Sigmoid colon (tissue), 3 donors: ENCODE measurements at regions not wholly inside any gene's neighbourhood (a gene's known extent, or its start where the extent isn't known, plus 50 kb on each side); places are given as distances from the start of the nearest gene placed in this dataset.

Source experiments
- POLR2A ChIP-seq, 2 donors: fragments of 450-650 bp; IDR thresholded peaks; one replicate each; pipeline ENCODE4 v1.6.1; 2016; ENCODE audit warnings: antibody characterized with exemption in 2 of 2, mild to moderate bottlenecking in 2 of 2, moderate library complexity in 2 of 2
- TF ChIP-seq, protein P1 (sequence below), 4 experiments: fragments of 450-650 bp in 3 of 4; fragments of 200-600 bp in 1 of 4; IDR thresholded peaks; one replicate each; pipeline ENCODE4 v1.5.1; 2016 to 2019; ENCODE audit warnings: antibody characterized with exemption in 4 of 4, mild to moderate bottlenecking in 3 of 4, moderate library complexity in 2 of 4

DNA sequence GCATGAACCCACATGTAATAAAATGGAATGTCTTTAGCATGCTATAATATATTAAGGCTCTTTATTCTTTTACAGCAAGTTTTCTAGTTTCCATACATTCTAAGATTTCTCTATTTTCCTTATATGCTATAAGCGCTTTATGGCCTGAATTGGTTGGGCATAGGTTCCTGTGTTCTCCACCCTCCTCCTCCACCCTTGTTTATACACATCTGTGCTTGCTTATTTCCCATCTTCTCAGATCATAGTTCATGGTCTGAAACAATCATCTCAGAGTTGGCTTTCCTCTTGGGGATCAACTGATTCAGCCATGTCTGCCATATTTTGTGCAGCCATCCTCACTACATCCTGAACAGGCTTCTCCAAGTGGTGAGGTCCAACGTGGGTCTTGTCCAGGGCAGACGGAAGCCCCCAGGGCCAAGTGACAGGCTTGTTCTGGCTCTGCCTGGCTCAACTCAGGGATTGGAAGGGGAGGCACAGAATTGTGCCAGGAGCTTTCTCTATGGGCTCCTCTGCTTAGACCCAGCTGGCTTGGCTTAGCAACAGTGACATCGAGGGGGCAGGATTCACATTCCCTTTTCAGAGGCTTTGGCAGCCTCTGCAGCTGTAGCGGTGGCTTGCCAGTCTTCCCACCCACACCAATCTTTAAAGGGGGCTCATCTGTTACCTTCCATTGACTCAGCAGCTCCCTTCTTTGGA, 327.3 kb downstream of the PTEN start:
- TF ChIP-seq, protein P1, sequence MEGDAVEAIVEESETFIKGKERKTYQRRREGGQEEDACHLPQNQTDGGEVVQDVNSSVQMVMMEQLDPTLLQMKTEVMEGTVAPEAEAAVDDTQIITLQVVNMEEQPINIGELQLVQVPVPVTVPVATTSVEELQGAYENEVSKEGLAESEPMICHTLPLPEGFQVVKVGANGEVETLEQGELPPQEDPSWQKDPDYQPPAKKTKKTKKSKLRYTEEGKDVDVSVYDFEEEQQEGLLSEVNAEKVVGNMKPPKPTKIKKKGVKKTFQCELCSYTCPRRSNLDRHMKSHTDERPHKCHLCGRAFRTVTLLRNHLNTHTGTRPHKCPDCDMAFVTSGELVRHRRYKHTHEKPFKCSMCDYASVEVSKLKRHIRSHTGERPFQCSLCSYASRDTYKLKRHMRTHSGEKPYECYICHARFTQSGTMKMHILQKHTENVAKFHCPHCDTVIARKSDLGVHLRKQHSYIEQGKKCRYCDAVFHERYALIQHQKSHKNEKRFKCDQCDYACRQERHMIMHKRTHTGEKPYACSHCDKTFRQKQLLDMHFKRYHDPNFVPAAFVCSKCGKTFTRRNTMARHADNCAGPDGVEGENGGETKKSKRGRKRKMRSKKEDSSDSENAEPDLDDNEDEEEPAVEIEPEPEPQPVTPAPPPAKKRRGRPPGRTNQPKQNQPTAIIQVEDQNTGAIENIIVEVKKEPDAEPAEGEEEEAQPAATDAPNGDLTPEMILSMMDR (IDR thresholded peaks at IDR 0.05): no peak
- no peak for TF ChIP-seq POLR2A (IDR thresholded peaks at IDR 0.05)
